ENCODE measurements at regions not wholly inside any gene's neighbourhood (a gene's known extent, or its start where the extent isn't known, plus 50 kb on each side); places are given as distances from the start of the nearest gene placed in this dataset.

- Histone ChIP-seq H3K4me1 (ENCODE audit: insufficient read depth, low read length) (no peaks in the 10 kb centered on the region; the same call in 1 of the 2 replicates), H3K79me2 (ENCODE audit: insufficient read depth, low read length) (no peaks in the 10 kb centered on the region), H3T11ph (ENCODE audit: low read length) (no peak overlapping the region), H3K4ac (ENCODE audit: low read depth, low read length) (no peak overlapping the region), H2BK20ac (ENCODE audit: low read depth, low read length, poor library complexity, severe bottlenecking) (no peak overlapping the region), H3K23me2 (ENCODE audit: insufficient read length, low read depth, low read length, poor library complexity, severe bottlenecking) (no peaks in the 10 kb centered on the region), H3K27me3 (ENCODE audit: insufficient read depth, low read length) (no peaks in the 10 kb centered on the region), H3K23ac (ENCODE audit: insufficient read length, low read depth, low read length) (no peak overlapping the region), H3K18ac (ENCODE audit: insufficient read length, low read depth, low read length) (no peak overlapping the region), H4K20me1 (ENCODE audit: control insufficient read depth, insufficient read depth, insufficient read length) (no peaks in the 10 kb centered on the region), H2AK5ac (ENCODE audit: insufficient read length, low read length) (no peak overlapping the region), H4K91ac (ENCODE audit: insufficient read length, low read depth, low read length) (no peak overlapping the region), H2AFZ (ENCODE audit: low read length) (no peak overlapping the region), H3K56ac (ENCODE audit: insufficient read length, low read depth, low read length) (no peak overlapping the region), H2BK5ac (ENCODE audit: insufficient read length, low read length) (no peak overlapping the region), H3K27ac (ENCODE audit: insufficient read length, low read depth, low read length) (no peak overlapping the region), H3K79me1 (ENCODE audit: insufficient read depth, low read depth, low read length, poor library complexity, severe bottlenecking) (no peaks in the 10 kb centered on the region), H3K9ac (ENCODE audit: extremely low read depth, insufficient read length, low read length) (no peak overlapping the region), H4K5ac (ENCODE audit: insufficient read length, low read depth, low read length) (no peak overlapping the region), H2BK120ac (ENCODE audit: low read depth, low read length, poor library complexity, severe bottlenecking) (no peak overlapping the region), H3K9me3 (ENCODE audit: control insufficient read depth, low read depth, low read length) (no peaks in the 10 kb centered on the region), H2BK15ac (ENCODE audit: low read depth, low read length) (no peak overlapping the region), H3K4me2 (ENCODE audit: insufficient read depth, insufficient read length, low read length) (no peak overlapping the region), H3K14ac (ENCODE audit: insufficient read depth, low read length) (no peak overlapping the region), H2BK12ac (ENCODE audit: insufficient read length, low read depth, low read length) (no peak overlapping the region), H4K8ac (replicated peaks; ENCODE audit: insufficient read length, low read depth, low read length) (no peak overlapping the region)
- WGBS (ENCODE audit: extremely low coverage, insufficient read length, low lambda C conversion rate), result 100% methylated on average over 1 of the region's 1 CpG
- Mint-ChIP-seq H3K4me3 (no peak overlapping the region), H3K4me1 (peaks cover 8 to 20% of the 10 kb centered on the region in 2 experiments), H3K27me3 (ENCODE audit: low read depth) (no peaks in the 10 kb centered on the region), H3K27ac (no peak overlapping the region), H3K36me3 (ENCODE audit: insufficient read depth in 1 of 3, low read depth in 3 of 3) (no peaks in the 10 kb centered on the region; a peak in 1 of 7 replicates), H3K9me3 (no peaks in the 10 kb centered on the region)
- DNase-seq, result no peak
- no peak for TF ChIP-seq CTCF (conservative IDR thresholded peaks at IDR 0.05)
Observed at GRCh38 chr17:5913641-5914040, 156.5 kb upstream of the WSCD1 start.
